ENCODE measurements at regions not wholly inside any gene's neighbourhood (a gene's known extent, or its start where the extent isn't known, plus 50 kb on each side); places are given as distances from the start of the nearest gene placed in this dataset.

- WGBS, 2 donors: 93 to 95% methylated on average over 9 of the region's 9 CpGs
- intact Hi-C loops (cut with DNase I; ENCODE audit: low total_unique reads): no loop called here
- TF ChIP-seq CTCF (IDR thresholded peaks at IDR 0.05): no peak
- no peak for TF ChIP-seq POLR2A (IDR thresholded peaks at IDR 0.05)
- DNase-seq (ENCODE audit: low spot score in 2 of 2): no peak
- H3K4me3 ChIP-seq (ENCODE audit: low read depth, poor library complexity, severe bottlenecking): no peak overlapping the region
Measured at GRCh38 chr7:98452791-98453190, 51.9 kb upstream of the BAIAP2L1 start.

Measured in lower leg skin (tissue), 4 donors.